SIG-M5 treated with dmso at 0.1 percent for 504 hours (cell line): ENCODE measurements at regions not wholly inside any gene's neighbourhood (a gene's known extent, or its start where the extent isn't known, plus 50 kb on each side); places are given as distances from the start of the nearest gene placed in this dataset.

ENCODE experiments used
- DNase-seq: peaks from one replicate; lab custom pipeline; 2025; ENCODE audit not compliant: unreplicated experiment; lab: John Stamatoyannopoulos, UW

DNA sequence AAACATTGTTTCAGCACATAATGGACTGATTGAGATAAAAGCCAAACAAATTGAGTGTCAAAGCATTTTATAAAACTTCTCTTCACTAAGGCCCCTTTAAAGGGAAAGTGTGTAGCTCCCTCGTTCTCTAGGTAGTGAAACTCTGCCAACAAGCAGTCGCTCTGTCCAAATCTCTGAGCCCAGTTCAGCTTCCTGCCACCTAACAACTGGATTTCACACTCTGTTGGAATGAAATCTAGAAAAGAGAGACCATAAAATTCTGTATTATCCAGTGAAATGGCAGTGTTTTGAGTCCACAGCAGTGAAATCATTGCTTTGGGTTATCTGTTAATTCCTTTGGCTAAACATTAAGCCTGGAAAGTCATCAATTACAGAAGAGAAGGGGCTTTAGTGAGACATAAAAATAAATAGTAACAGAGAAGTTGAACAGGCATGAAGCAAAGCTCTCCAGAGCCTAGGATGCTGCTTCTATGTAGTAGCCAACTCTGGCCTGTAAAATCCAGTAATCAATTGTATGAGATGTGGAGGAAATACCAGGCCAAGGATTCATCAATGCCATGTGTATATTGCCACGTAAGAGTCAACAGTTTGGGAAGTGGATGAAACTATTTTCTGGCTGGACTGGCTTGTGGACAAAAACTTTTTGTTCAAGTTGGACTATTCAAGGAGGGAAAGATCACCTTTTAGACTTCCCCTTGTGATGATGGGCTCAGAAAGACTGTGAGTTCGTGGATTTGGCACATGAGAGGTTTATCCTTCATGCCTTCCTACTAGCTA is 122.5 kb downstream of the WIF1 start:
- no peak for DNase-seq

GRCh38 chr12:64999148-64999425 is 122.0 kb downstream of the WIF1 start:
- no peak for DNase-seq
